Renal cortical epithelial cell (primary cell): ENCODE measurements at regions not wholly inside any gene's neighbourhood (a gene's known extent, or its start where the extent isn't known, plus 50 kb on each side); places are given as distances from the start of the nearest gene placed in this dataset.

Source experiments
- DNase-seq: peaks from one replicate; pipeline ENCODE4 v3.0.0-alpha.2; 2011; ENCODE audit warnings: low read depth

DNA sequence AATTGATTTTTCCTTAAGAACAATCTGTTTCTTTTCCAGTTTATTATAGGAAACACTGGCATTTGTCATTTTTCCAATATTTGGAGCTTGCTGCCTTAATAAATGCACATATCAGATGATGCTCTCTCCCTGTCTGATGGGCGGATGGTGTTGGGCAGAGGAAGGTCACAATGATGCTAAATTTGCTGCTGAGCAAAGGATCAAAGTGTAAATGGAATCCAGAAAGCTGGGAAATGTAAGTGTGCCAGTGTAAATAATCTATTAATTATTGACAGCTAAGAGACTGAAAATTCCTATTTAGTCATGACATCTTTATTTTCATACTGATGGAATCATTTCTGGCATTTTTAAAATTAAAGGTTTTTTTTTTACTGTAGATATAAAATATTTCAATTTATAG lies 243.2 kb downstream of the PTBP2 start:
- DNase-seq = peak; percentile 7

- DNase-seq = peak; percentile 63
These were observed 245.1 kb downstream of the PTBP2 start for GRCh38 chr1:96966536-96967138.

DNA sequence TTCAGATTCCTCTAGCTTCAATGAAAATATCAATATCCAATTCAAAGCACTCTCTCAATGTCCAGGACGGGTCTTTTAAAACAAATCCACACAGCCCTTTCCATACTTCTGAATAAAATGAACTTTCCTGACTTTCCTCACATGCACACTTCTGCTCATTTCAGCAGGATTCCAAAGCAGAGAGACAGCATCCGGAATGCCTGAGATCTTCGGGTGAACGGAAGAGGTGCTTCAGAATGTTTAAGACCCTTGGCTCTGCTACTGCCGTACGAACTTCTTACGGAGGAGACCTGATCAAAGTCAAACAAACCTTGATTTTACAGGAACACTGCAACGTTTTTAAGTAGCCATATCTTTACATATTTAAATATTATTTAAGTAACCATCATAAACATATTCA lies 245.7 kb downstream of the PTBP2 start:
- no peak for DNase-seq

DNA sequence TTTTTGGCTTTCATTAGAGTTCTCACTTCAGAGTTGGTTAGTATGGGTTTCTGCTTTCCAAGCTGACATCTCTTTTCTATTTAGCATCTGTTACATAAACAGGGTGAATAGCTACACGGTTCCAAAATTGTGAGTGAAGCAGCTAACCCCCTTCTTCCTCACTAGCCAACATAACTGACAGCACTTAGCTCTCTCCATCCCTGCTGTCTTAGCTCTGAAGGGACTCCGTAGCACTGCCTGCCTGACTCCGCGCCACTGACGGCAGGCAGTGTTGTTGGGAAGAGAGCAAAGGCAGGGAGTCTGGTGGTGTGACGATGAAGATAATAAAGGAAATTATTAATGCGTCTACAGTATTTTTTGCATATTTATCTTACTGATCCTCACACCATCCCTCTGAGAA lies 247.0 kb downstream of the PTBP2 start:
- no peak for DNase-seq

- DNase-seq = no peak
These were observed 247.4 kb downstream of the PTBP2 start for GRCh38 chr1:96968983-96969382.

DNA sequence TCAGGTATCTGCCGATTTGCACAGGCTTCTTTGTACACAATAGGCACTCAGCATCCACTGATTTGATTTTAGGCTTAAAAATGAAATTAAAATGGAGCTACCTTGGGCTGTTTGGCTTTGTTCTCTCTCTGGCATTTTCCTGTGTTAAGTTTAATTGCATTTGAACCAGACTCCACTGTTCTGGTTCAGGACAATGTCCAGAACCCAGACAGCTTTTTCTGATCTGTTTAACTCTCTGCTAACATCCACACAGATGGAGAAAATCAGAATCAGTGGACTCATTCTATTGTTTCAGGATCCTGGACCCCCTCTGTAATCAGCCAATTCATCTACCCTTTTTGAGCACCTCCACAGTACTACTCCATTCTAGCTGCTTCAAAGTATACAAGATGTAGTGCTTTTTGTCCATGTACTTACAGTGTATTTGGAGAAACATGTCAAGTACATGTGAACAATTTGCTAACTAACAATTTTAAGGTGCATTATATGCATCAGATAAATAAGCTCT lies 248.1 kb downstream of the PTBP2 start:
- DNase-seq = no peak

GRCh38 chr1:96971439-96971838 lies 249.9 kb downstream of the PTBP2 start:
- no peak for DNase-seq

DNA sequence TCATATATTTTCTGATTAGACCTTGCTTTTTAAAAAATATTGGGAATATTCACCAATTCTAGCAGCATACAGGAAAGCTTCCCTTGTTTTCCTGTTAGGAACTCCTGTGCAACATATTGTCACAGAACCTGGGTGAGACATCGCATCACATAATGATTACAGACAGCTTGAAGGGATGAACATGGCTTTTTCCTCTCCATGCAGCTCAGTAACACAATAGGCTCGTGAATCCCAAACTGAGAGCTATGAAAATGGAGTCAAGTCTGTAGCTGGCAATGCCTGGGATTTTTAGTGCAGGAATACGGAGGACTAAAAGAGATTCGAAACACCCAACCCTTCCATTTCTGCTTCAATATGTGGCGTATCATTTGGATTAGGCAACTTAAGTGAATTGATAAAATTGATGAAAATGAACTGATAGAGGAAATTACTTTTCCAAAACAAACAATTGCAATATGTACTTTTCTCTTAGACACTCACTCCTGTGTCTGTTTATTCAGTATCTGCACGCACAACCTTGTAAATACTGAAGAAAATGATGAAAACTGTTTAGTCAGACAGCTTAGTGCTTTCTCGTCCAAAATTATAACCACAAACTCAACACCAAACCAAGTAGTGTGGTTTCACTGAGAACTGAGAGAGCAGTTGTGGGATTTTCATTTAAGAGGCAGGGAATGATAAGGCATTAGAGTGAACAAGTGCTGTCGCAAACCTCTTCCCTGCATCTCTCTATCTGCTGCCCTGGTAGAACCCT lies 250.4 kb downstream of the PTBP2 start:
- no peak for DNase-seq

DNA sequence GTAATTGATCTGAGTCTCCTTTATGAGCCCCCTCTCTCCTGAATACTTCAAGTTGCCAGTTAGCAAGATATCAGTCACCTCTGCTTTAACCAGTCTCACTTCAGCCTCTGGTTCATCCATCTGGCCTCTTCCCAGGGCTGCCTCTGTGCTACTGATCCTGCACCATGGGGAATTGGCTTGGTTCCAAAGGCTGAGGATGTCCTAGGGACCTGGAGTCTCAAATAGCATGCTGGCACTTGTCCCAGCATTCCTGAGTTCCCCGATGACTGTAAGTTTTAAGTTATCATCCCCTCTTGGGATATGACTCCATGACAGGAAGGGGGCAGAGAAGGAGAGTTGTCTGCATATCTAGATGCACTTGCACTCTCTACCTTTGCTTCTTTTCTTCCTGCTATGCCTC lies 252.0 kb downstream of the PTBP2 start:
- no peak for DNase-seq

GRCh38 chr1:96978444-96978843 lies 256.9 kb downstream of the PTBP2 start:
- no peak for DNase-seq

DNA sequence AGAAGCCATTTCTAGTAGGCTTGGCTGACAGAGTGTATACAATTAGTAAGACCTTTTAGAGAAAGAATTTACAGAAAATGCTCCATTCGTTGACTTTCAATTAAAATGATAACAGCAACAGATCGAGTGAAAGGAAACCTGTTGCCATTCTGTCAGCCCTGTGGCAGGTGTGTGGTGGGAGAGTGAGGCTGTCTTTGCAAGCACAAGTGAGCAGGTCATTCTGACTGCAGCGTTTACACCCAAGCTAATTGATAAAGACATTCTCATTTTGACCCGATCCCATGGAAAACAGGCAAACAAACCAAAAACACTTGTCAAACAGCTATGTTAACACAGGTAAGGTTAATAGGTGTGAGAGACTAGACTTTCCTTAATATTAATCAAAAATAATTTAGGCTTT lies 257.3 kb downstream of the PTBP2 start:
- DNase-seq = no peak

DNA sequence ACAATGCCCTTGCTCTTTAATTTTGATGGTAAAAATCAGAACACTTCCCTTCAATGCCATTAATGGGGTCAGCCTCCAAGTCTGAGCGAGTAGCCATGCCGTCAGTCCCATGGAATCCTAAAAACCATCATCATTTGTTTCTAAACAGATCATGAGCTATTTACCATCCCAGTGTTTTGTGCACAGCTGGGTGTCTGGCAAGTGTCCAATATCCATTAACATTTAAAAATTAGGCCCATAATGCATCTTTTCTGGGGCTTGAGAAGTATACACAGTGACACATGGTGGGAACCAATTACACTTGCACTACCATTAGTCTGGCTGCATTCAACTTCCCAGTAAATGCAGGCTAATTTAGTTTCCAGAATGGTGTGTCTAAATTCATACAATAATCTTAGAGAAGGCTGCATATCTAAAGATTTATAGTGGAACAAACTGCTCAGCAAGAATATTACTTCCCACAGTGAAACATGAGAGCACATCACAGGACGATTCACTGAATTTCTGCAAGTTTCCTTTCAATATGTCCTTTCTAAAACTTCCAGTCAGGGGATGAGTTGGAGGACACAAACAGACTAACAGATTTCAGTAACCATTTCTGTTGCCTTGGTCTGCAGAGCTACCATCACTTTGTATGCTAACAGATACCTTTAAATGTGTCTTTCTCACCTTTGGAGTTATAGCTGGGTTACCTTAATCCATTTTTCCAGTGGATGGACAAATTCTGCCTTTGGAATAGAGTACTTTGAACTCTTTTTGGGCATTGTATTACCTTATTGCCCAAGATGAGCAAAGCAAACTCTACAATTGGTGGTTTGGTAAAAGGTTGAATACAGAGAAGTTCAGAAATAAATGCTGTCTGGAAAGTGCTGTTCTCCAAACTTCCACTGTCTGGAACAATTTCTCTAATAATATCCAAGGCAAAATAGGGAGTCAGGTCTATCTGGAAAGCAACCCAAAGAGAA lies 258.0 kb downstream of the PTBP2 start:
- DNase-seq = no peak

DNA sequence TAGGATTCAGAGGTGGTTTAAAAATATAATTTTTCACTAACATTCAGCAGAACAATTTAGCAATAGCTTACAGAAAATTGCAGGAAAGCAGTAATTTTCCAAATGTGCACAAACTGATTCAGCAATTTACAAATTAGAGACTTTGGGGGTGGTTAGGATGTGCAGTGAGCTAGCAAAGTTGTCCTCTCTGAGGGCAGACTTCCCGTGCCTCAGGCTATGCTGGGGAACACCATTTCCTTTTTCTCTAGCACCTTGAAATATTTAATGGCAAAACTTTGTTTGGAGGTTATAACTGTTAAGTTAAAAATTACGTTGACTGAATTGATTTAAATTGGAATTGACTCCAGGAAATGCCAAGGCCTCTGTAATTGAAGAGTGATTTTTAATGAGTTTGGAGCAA lies 258.9 kb downstream of the PTBP2 start:
- DNase-seq = peak; percentile 37

GRCh38 chr1:96981181-96981580 lies 259.6 kb downstream of the PTBP2 start:
- DNase-seq = no peak

DNA sequence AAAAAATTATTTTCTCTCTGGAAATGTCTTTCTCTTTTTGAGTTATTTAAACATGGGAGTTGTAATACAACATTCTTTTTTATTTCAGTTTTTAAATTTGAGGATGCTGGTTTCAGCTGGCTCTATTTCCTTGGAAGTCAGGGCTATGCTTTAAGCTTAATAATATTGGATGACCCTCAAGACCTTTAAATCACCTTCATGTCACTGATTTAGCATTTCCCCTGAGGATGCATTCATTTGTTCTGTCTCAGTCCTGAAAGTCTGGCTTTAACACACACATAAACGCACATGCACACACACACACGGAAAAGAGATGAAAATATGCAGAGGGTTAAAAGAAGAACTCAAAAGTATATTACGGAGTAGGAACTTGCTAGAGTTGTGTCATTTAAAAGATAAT lies 260.5 kb downstream of the PTBP2 start:
- DNase-seq = no peak

DNA sequence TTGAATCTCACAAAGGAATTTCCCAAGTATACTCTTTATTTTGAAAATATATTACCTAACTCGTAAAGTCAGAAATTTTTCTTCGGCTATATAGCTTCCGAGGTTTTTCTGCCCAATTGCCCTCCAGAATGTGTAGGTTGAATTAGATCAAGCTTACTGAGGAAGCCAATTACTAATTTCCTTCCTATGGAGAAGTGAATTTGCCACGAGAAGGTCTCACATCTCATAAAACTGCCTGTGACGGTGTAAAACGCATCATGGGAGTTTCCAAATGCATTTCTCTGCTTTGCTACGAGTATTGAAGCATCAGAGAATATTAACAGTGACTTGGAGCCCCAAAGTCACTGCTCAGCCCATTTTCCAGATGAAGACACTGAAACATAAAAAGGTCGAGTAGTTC lies 262.3 kb downstream of the PTBP2 start:
- no peak for DNase-seq

GRCh38 chr1:96987186-96987703 lies 265.7 kb downstream of the PTBP2 start:
- DNase-seq = no peak

DNA sequence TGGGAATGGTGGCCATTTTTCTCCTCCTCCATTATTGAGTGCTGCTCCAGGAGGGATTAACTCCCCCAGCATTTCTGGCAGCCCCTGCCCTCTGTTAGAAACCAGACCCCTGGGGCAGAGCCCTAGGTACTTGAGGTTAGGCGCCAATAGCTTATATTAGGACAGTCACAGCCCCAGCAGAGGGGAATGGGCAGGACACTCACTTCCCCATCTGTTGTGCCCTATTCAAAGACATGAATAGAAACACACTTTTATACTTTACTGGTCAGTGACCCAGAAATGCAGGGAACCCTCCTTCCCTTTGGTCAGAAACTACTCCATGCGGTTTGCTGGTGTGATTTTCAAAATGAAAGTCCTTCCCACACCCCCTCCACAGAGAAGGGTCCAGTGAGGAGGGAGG lies 267.7 kb downstream of the PTBP2 start:
- DNase-seq = peak; percentile 8

DNA sequence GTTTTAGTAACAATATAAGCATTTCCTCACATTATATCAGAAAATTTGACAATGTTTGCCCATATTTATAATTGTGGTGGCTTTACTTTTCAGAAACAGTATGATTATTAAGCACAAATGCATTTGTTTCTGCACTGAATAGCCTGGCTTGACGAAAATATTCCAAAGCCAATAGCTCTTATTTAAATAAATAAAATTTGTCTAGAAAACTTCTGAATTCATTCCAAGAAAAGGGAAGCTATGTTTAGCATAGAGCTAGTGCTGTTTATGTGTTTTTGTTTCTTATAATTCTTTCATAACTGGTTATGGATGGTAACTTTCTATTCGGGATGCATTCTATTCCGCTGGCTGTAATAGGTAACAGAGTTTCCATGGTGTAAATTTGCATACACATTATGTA lies 268.6 kb downstream of the PTBP2 start:
- no peak for DNase-seq

- no peak for DNase-seq
These were observed 269.7 kb downstream of the PTBP2 start for GRCh38 chr1:96991261-96991660.

DNA sequence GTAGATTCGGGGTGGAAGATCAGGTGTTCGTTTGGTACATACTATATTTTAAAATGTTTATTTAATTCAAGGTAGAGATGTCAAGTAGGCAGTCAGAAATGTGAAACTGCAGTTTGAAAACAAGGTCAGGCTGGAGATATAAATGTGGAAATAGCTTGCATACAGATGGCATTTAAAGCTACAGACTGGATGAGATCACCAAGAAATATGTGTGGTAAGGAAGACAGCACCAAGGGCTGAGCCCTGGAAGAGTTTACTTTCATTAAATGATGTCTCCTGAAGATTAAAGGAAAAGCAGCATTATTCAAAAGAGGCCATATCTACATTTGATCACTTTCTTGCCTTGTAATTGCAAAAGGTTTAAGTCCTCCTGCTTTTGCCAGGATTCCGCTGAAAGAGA lies 271.3 kb downstream of the PTBP2 start:
- no peak for DNase-seq

DNA sequence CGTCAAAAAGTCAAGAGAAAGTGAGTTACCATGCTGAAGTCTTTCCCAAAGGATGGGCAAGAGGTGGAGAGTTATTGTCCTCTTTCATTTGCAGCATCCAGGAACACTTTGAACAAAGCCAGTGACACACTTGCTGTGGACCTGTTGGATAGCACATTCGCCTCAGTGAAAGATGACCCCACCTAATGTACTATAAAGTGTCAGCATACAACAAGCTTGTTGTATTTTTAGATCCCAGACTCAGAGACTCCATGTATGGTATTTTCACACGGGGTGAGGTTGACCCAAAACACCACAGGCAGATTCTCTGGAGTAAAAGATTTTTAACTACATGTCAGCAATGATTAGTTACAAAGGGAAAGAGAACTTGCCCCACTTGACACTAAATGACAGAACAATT lies 273.8 kb downstream of the PTBP2 start:
- no peak for DNase-seq
